ENCODE measurements at regions not wholly inside any gene's neighbourhood (a gene's known extent, or its start where the extent isn't known, plus 50 kb on each side); places are given as distances from the start of the nearest gene placed in this dataset.

DNA sequence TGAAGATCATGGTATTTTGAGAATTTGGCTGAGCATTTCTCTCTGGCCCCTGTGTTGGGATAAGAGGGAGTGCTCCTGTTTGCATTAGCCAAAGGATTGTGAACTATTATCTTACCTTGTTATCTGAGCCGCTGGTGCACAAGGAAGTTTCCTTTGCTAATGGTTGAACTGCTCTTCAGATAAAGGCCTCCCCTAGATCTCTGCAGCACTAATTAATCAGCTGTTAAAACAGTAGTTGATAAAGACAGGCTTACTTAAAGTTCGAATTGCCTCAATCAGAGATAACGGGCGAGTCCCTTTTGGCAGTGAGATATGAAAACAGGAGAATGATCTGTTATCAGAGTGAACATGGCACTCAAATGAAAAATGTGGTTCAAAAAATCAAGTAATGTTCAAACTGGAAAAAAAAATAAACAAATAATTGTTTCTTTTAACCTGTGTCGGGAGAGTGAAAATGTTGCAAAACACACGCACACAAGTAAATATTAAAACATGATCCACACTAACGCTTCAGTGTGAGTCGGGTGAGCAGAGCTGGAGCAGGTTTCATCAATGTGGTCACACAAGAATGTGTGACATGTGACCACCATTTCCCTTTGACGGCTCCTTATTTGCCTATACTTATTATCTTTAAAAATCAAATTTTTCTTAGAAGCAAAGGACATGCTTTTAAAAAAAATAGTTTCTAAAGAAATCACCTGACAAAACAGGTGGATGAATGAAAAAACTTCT is 469.1 kb downstream of the SOX2 start:
- TF ChIP-seq CTCF (IDR thresholded peaks at IDR 0.05; ENCODE audit: low read depth, low read length), result no peak
- no peak overlapping the region for H3K4me3 ChIP-seq (replicated peaks in 1 of 2; ENCODE audit: low read depth in 2 of 2, low read length in 2 of 2)
- no peak for DNase-seq (ENCODE audit: low read depth in 2 of 2)

GRCh38 chr3:182182531-182182968 is 470.8 kb downstream of the SOX2 start:
- no peak for TF ChIP-seq CTCF (IDR thresholded peaks at IDR 0.05; ENCODE audit: low read depth, low read length)
- no peak overlapping the region for H3K4me3 ChIP-seq (replicated peaks in 1 of 2; ENCODE audit: low read depth in 2 of 2, low read length in 2 of 2)
- no peak for DNase-seq (ENCODE audit: low read depth in 2 of 2)

DNA sequence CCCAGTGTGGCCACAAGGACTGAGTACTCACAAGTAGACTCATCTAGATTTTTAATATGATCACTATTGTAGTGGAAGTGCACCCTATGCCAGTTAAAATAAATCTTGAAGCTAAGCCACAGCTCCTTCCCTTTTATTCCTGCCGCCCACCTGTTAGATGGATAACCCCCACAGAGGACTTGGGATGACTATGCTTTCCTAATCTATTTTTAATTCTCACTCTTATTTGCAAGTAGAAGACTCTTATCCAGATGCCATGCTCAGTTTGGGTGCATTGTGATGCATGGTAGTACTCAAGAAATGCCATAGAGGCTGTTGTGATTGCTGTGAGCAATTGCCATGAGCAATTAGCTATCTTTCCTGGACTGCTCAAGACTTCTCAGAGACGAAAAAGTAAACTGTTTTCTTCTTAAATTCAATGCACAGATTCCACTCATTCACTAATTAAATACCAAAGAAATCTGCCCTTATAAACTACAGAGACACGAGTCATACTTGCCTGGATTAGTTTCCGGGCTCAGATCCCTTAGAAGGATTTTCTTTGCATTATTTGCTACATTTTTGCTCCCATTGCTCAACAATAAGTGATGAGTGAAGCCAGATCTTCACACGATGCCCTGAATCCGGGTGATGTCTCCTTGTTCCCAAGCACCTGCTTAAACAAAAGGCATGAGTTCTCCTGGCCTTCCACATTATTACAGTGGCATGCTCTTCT is 472.1 kb downstream of the SOX2 start:
- no peak for DNase-seq (ENCODE audit: low read depth in 2 of 2)
- no peak overlapping the region for H3K4me3 ChIP-seq (replicated peaks in 1 of 2; ENCODE audit: low read depth in 2 of 2, low read length in 2 of 2)
- TF ChIP-seq CTCF (IDR thresholded peaks at IDR 0.05; ENCODE audit: low read depth, low read length), result no peak

DNA sequence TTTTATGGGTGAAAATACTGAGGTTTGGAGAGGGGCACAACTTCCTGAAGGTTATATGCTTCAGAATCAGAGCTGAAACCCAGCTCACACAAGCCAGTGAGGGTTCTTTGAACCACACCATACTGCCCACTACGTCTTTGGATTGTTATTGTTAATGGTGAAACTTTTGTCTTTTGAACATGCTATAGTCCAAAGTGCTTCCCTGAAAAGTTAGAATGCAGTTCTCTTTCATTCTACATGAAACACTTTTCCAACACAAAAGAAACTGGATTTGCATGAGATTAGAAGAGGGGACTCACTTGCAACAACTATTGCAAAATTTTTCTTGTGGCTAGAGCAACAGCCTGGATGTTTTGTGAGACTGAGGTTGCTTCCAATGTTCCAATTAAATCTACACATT is 473.6 kb downstream of the SOX2 start:
- H3K4me3 ChIP-seq (replicated peaks in 1 of 2; ENCODE audit: low read depth in 2 of 2, low read length in 2 of 2), result no peak overlapping the region
- TF ChIP-seq CTCF (IDR thresholded peaks at IDR 0.05; ENCODE audit: low read depth, low read length), result no peak
- no peak for DNase-seq (ENCODE audit: low read depth in 2 of 2)

DNA sequence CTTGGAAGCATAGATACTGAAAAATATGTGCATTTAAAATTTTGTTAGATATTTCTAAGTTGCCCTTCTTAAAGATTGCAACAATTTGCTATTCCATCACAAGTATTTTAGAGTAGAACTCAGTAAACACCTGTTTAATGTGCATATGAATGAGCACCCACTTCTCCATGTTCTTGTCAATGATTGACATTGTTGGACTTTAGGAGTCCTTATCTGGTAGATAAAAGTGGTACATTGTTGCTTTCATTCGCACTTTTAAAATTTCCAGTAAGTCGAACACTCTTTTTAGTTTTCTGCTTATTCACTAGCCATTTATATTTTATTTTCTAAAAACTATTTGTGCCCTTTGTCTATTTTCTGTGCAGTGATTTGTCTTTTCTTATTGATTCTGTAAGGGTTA is 478.3 kb downstream of the SOX2 start:
- H3K4me3 ChIP-seq (replicated peaks in 1 of 2; ENCODE audit: low read depth in 2 of 2, low read length in 2 of 2), result no peak overlapping the region
- TF ChIP-seq CTCF (IDR thresholded peaks at IDR 0.05; ENCODE audit: low read depth, low read length), result no peak
- DNase-seq (ENCODE audit: low read depth in 2 of 2), result no peak

GRCh38 chr3:182198345-182198744 is 486.6 kb downstream of the SOX2 start:
- H3K4me3 ChIP-seq (replicated peaks in 1 of 2; ENCODE audit: low read depth in 2 of 2, low read length in 2 of 2), result no peak overlapping the region
- no peak for DNase-seq (ENCODE audit: low read depth in 2 of 2)
- TF ChIP-seq CTCF (IDR thresholded peaks at IDR 0.05; ENCODE audit: low read depth, low read length), result no peak

All from cardiac fibroblast (primary cell).